Spleen (tissue), 11 donors: ENCODE measurements at regions not wholly inside any gene's neighbourhood (a gene's known extent, or its start where the extent isn't known, plus 50 kb on each side); places are given as distances from the start of the nearest gene placed in this dataset.

Source experiments
- DNase-seq: peaks from one replicate; pipeline ENCODE4 v3.0.0-alpha.2; 2020
- H3K27ac ChIP-seq, 8 donors: fragments of 200-600 bp; sonication (generic) in 7 of 8; 1 replicate in 4 of 8; 2 replicates in 4 of 8; pipeline versions ENCODE4 v1.5.0 to v1.8.0; 2016 to 2021; ENCODE audit warnings: inconsistent platforms in 4 of 8, mild to moderate bottlenecking in 4 of 8, moderate library complexity in 1 of 8
- H3K27me3 ChIP-seq, 7 donors: fragments of 200-600 bp; sonication (generic) in 6 of 7; replicated peaks in 1 of 7; 1 replicate in 4 of 7; 2 replicates in 3 of 7; pipeline versions ENCODE4 v1.5.0 to v1.8.0; 2016 to 2021; ENCODE audit warnings: inconsistent platforms in 3 of 7, mild to moderate bottlenecking in 1 of 7
- H3K36me3 ChIP-seq, 6 donors: fragments of 200-600 bp; sonication (generic) in 5 of 6; 1 replicate in 4 of 6; 2 replicates in 2 of 6; pipeline versions ENCODE4 v1.5.0 to v1.8.0; 2016 to 2021; ENCODE audit warnings: inconsistent platforms in 2 of 6
- H3K4me1 ChIP-seq, 6 donors: fragments of 200-600 bp; sonication (generic) in 5 of 6; 1 replicate in 3 of 6; 2 replicates in 3 of 6; pipeline versions ENCODE4 v1.5.0 to v1.8.0; 2016 to 2021; ENCODE audit warnings: inconsistent platforms in 3 of 6
- H3K4me3 ChIP-seq, 8 donors: fragments of 200-600 bp; sonication (generic) in 7 of 8; 1 replicate in 4 of 8; 2 replicates in 4 of 8; pipeline versions ENCODE4 v1.5.0 to v1.8.0; 2016 to 2021; ENCODE audit warnings: inconsistent platforms in 4 of 8, mild to moderate bottlenecking in 4 of 8, moderate library complexity in 2 of 8
- H3K9me3 ChIP-seq, 8 donors: fragments of 200-600 bp; sonication (generic) in 7 of 8; 1 replicate in 4 of 8; 2 replicates in 4 of 8; pipeline versions ENCODE4 v1.5.0 to v1.8.0; 2016 to 2021; ENCODE audit warnings: inconsistent platforms in 4 of 8
- CTCF ChIP-seq, 11 experiments: fragments of 200-600 bp in 7 of 11; fragments of 450-650 bp in 4 of 11; sonication (generic) in 4 of 11; IDR thresholded peaks in 8 of 11; conservative IDR thresholded peaks in 3 of 11; 1 replicate in 7 of 11; 2 replicates in 4 of 11; pipeline versions ENCODE4 v1.4.0 to v1.8.0; 2016 to 2021; ENCODE audit warnings: antibody characterized with exemption in 11 of 11, inconsistent platforms in 4 of 11, mild to moderate bottlenecking in 1 of 11
- POLR2A ChIP-seq, 3 donors: fragments of 450-650 bp; IDR thresholded peaks; one replicate each; pipeline ENCODE4 v1.5.1; 2017; ENCODE audit warnings: antibody characterized with exemption in 3 of 3, mild to moderate bottlenecking in 1 of 3
- POLR2AphosphoS5 ChIP-seq, 3 donors: sonication (generic); formaldehyde crosslinking; IDR thresholded peaks; one replicate each; pipeline ENCODE4 v1.5.1; 2017; ENCODE audit warnings: antibody characterized with exemption in 3 of 3
- WGBS, 5 donors: extraction: QIAGEN DNeasy Blood & Tissue Kit in 3 of 5; methylation state at CpG; one replicate each; pipeline versions ENCODE4 v1.1.5 to v1.1.7; 2013 to 2018; 5-methylcytosine and 5-hydroxymethylcytosine counted together
- intact Hi-C: fragments of 100-400 bp; cut with DNase I; formaldehyde crosslinking; loops from one replicate; pipeline ENCODE4 v1.15.0; 2023; ENCODE audit warnings: low total_unique reads
- donor health status: healthy with polysubstance abuse.
- donor health status: DM: no; HTN: no; CAD: no; lungs with moderate emphysema.
- donor health status: DM: no; HTN: no; CAD: no.
- donor health status: Bipolar disorder and iron deficiency.
- donor health status: healthy.
- donor health status: DM: no; HTN: no; CAD: no.
- donor health status: DM: yes; HTN: yes; CAD: no.

- Histone ChIP-seq H3K36me3 (no peaks in the 10 kb centered on the region), H3K4me1 (no peaks in the 10 kb centered on the region), H3K27me3 (no peaks in the 10 kb centered on the region), H3K27ac (no peak overlapping the region), H3K9me3 (peaks cover 0 to 64% (median 45%) of the 10 kb centered on the region in 8 donors), H3K4me3 (no peak overlapping the region)
- no peak for DNase-seq
- intact Hi-C loops = no loop called here
- TF ChIP-seq POLR2A (IDR thresholded peaks at IDR 0.05) = no peak
- WGBS, 5 donors = 85 to 90% (median 87%) methylated on average over 5 of the region's 5 CpGs
Observed at GRCh38 chr18:5806860-5807259, 88.5 kb downstream of the TMEM200C start.

GRCh38 chr18:5787936-5788335 is 107.4 kb downstream of the TMEM200C start:
- 28 to 45% (median 31%) methylated on average over 1 of the region's 1 CpG for WGBS, 5 donors

GRCh38 chr18:5779922-5780321 is 115.4 kb downstream of the TMEM200C start:
- intact Hi-C loops = no loop called here
- peaks cover 0 to 24% (median 11%) of the 10 kb centered on the region in 8 donors for H3K9me3 ChIP-seq
- WGBS, 5 donors = 22 to 61% (median 26%) methylated on average over 2 of the region's 2 CpGs
- H3K27ac ChIP-seq = no peak overlapping the region
- TF ChIP-seq POLR2A (IDR thresholded peaks at IDR 0.05) (no peak), CTCF (IDR thresholded peaks at IDR 0.05 in 8 of 11, conservative IDR thresholded peaks at IDR 0.05 in 3 of 11) (no peak), POLR2AphosphoS5 (IDR thresholded peaks at IDR 0.05) (no peak)
- DNase-seq = no peak
- H3K36me3 ChIP-seq = no peaks in the 10 kb centered on the region
- no peaks in the 10 kb centered on the region for H3K4me1 ChIP-seq
- no peak overlapping the region for H3K4me3 ChIP-seq
- peaks cover 0 to 9% (median 0%) of the 10 kb centered on the region in 7 donors for H3K27me3 ChIP-seq

More at GRCh38 chr18:5787936-5788335, 107.4 kb downstream of the TMEM200C start:
- Histone ChIP-seq H3K4me1 (no peaks in the 10 kb centered on the region), H3K4me3 (no peak overlapping the region), H3K27ac (no peak overlapping the region), H3K36me3 (no peaks in the 10 kb centered on the region), H3K9me3 (peaks cover 0 to 27% (median 18%) of the 10 kb centered on the region in 8 donors), H3K27me3 (no peaks in the 10 kb centered on the region)
- TF ChIP-seq POLR2A (IDR thresholded peaks at IDR 0.05) = no peak
- TF ChIP-seq POLR2AphosphoS5 (IDR thresholded peaks at IDR 0.05) = no peak
- no peak for TF ChIP-seq CTCF (IDR thresholded peaks at IDR 0.05 in 8 of 11, conservative IDR thresholded peaks at IDR 0.05 in 3 of 11)
- no peak for DNase-seq
- intact Hi-C loops = no loop called here

- DNase-seq = no peak
- Histone ChIP-seq H3K9me3 (no peaks in the 10 kb centered on the region), H3K27ac (no peak overlapping the region), H3K4me3 (no peak overlapping the region), H3K4me1 (no peaks in the 10 kb centered on the region), H3K36me3 (no peaks in the 10 kb centered on the region), H3K27me3 (peaks cover 0 to 9% (median 0%) of the 10 kb centered on the region in 7 donors)
- intact Hi-C loops = no loop called here
- TF ChIP-seq CTCF (IDR thresholded peaks at IDR 0.05 in 8 of 11, conservative IDR thresholded peaks at IDR 0.05 in 3 of 11) = no peak
- TF ChIP-seq POLR2AphosphoS5 (IDR thresholded peaks at IDR 0.05) = no peak
- no peak for TF ChIP-seq POLR2A (IDR thresholded peaks at IDR 0.05)
- WGBS, 5 donors = 67 to 76% (median 70%) methylated on average over 14 of the region's 14 CpGs
Observed at GRCh38 chr18:5772306-5773105, 122.8 kb downstream of the TMEM200C start.
